Upper lobe of right lung (tissue), 1 donor: ENCODE measurements at regions not wholly inside any gene's neighbourhood (a gene's known extent, or its start where the extent isn't known, plus 50 kb on each side); places are given as distances from the start of the nearest gene placed in this dataset.

Experiments
- ATAC-seq: fragments of 200-7000 bp; cut with Tn5 transposase; one replicate; pipeline ENCODE4 v1.9.1; 2020; ENCODE audit warnings: mild to moderate bottlenecking, moderate library complexity
- DNase-seq: peaks from one replicate; pipeline ENCODE4 v3.0.0-alpha.2; 2020
- H3K27ac ChIP-seq: fragments of 200-600 bp; one replicate; pipeline ENCODE4 v1.8.0; 2022
- H3K27me3 ChIP-seq: fragments of 200-600 bp; one replicate; pipeline ENCODE4 v1.8.0; 2022; ENCODE audit warnings: mild to moderate bottlenecking
- H3K36me3 ChIP-seq: fragments of 200-600 bp; one replicate; pipeline ENCODE4 v1.8.0; 2022
- H3K4me1 ChIP-seq: fragments of 200-600 bp; one replicate; pipeline ENCODE4 v1.8.0; 2022
- H3K4me3 ChIP-seq: fragments of 200-600 bp; one replicate; pipeline ENCODE4 v1.8.0; 2022; ENCODE audit warnings: mild to moderate bottlenecking
- H3K9me3 ChIP-seq: fragments of 200-600 bp; one replicate; pipeline ENCODE4 v1.8.0; 2022
- CTCF ChIP-seq: fragments of 200-600 bp; IDR thresholded peaks from one replicate; pipeline ENCODE4 v1.8.0; 2022; ENCODE audit warnings: antibody characterized with exemption
- intact Hi-C: fragments of 100-400 bp; cut with DNase I; formaldehyde crosslinking; loops from one replicate; pipeline ENCODE4 v1.11.0; 2022
- donor health status: DM: no; HTN: yes; CAD: no; lungs with severe emphysema.

GRCh38 chr7:68421712-68422111 is 1176.6 kb upstream of the AUTS2 start:
- H3K27me3 ChIP-seq, result no peaks in the 10 kb centered on the region
- no peaks in the 10 kb centered on the region for H3K9me3 ChIP-seq
- no peak overlapping the region for H3K4me3 ChIP-seq
- TF ChIP-seq CTCF, result no peak
- H3K27ac ChIP-seq, result no peak overlapping the region
- ATAC-seq, result no peak
- intact Hi-C loops, result no loop called here
- H3K4me1 ChIP-seq, result no peaks in the 10 kb centered on the region
- no peak for DNase-seq
- no peaks in the 10 kb centered on the region for H3K36me3 ChIP-seq

GRCh38 chr7:68422281-68422680 is 1176.0 kb upstream of the AUTS2 start:
- Histone ChIP-seq H3K36me3 (no peaks in the 10 kb centered on the region), H3K4me1 (no peaks in the 10 kb centered on the region), H3K27ac (no peak overlapping the region), H3K4me3 (no peak overlapping the region), H3K9me3 (no peaks in the 10 kb centered on the region), H3K27me3 (no peaks in the 10 kb centered on the region)
- intact Hi-C loops, result no loop called here
- DNase-seq (no peak), ATAC-seq (no peak)
- TF ChIP-seq CTCF, result no peak

GRCh38 chr7:68423356-68423755 is 1174.9 kb upstream of the AUTS2 start:
- intact Hi-C loops, result no loop called here
- no peak for ATAC-seq
- H3K4me3 ChIP-seq, result no peak overlapping the region
- H3K9me3 ChIP-seq, result no peaks in the 10 kb centered on the region
- TF ChIP-seq CTCF, result no peak
- H3K27me3 ChIP-seq, result no peaks in the 10 kb centered on the region
- no peak for DNase-seq
- no peak overlapping the region for H3K27ac ChIP-seq
- no peaks in the 10 kb centered on the region for H3K4me1 ChIP-seq
- no peaks in the 10 kb centered on the region for H3K36me3 ChIP-seq

- no peak overlapping the region for H3K27ac ChIP-seq
- no peak overlapping the region for H3K4me3 ChIP-seq
- H3K4me1 ChIP-seq, result no peaks in the 10 kb centered on the region
- no peak for TF ChIP-seq CTCF
- no peaks in the 10 kb centered on the region for H3K9me3 ChIP-seq
- intact Hi-C loops, result no loop called here
- ATAC-seq, result no peak
- no peaks in the 10 kb centered on the region for H3K36me3 ChIP-seq
- H3K27me3 ChIP-seq, result no peaks in the 10 kb centered on the region
- DNase-seq, result no peak
These were observed 1173.5 kb upstream of the AUTS2 start for GRCh38 chr7:68424658-68425297.

GRCh38 chr7:68425377-68425776 is 1172.9 kb upstream of the AUTS2 start:
- intact Hi-C loops, result no loop called here
- Histone ChIP-seq H3K4me1 (no peaks in the 10 kb centered on the region), H3K27ac (no peak overlapping the region)

More at GRCh38 chr7:68425377-68425776, 1172.9 kb upstream of the AUTS2 start:
- Histone ChIP-seq H3K4me3 (no peak overlapping the region), H3K27me3 (no peaks in the 10 kb centered on the region), H3K9me3 (no peaks in the 10 kb centered on the region), H3K36me3 (no peaks in the 10 kb centered on the region)
- no peak for TF ChIP-seq CTCF
- ATAC-seq (no peak), DNase-seq (no peak)
